ENCODE measurements at regions not wholly inside any gene's neighbourhood (a gene's known extent, or its start where the extent isn't known, plus 50 kb on each side); places are given as distances from the start of the nearest gene placed in this dataset.

DNA sequence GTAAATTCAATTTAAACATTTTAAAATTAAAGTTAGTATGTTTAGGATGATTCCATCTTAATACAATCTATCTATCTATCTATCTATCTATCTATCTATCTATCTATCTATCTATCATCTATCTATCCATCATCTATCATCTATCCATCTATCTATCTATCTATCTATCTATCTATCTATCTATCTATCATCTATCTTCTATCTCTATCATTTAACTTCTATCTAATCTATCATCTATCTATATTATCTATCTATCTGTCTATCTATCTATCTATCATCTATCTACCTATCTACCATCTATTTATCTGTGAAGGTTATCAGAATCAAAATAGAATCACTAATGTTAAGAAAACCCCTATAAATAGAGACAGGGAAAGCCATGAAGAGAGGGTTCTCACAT, 78.3 kb downstream of the RAMP3 start:
- TF ChIP-seq PRRX2 (CRISPR knock-in tag; IDR thresholded peaks at IDR 0.05) (no peak), GABPB1 (CRISPR knock-in tag; IDR thresholded peaks at IDR 0.05) (no peak), ESRRA (CRISPR knock-in tag; IDR thresholded peaks at IDR 0.05; ENCODE audit: borderline replicate concordance) (no peak), NFYB (CRISPR knock-in tag; conservative IDR thresholded peaks at IDR 0.05; ENCODE audit: low read depth) (no peak), RELA (CRISPR knock-in tag; IDR thresholded peaks at IDR 0.05; ENCODE audit: borderline replicate concordance) (no peak), IRF2 (CRISPR knock-in tag; IDR thresholded peaks at IDR 0.05; ENCODE audit: borderline replicate concordance, low read depth) (no peak)
- TF ChIP-seq, protein P1, sequence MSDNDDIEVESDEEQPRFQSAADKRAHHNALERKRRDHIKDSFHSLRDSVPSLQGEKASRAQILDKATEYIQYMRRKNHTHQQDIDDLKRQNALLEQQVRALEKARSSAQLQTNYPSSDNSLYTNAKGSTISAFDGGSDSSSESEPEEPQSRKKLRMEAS (CRISPR knock-in tag; IDR thresholded peaks at IDR 0.05) = no peak
- TF ChIP-seq, protein P2, sequence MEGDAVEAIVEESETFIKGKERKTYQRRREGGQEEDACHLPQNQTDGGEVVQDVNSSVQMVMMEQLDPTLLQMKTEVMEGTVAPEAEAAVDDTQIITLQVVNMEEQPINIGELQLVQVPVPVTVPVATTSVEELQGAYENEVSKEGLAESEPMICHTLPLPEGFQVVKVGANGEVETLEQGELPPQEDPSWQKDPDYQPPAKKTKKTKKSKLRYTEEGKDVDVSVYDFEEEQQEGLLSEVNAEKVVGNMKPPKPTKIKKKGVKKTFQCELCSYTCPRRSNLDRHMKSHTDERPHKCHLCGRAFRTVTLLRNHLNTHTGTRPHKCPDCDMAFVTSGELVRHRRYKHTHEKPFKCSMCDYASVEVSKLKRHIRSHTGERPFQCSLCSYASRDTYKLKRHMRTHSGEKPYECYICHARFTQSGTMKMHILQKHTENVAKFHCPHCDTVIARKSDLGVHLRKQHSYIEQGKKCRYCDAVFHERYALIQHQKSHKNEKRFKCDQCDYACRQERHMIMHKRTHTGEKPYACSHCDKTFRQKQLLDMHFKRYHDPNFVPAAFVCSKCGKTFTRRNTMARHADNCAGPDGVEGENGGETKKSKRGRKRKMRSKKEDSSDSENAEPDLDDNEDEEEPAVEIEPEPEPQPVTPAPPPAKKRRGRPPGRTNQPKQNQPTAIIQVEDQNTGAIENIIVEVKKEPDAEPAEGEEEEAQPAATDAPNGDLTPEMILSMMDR (IDR thresholded peaks at IDR 0.05) = no peak
- TF ChIP-seq, protein P3, sequence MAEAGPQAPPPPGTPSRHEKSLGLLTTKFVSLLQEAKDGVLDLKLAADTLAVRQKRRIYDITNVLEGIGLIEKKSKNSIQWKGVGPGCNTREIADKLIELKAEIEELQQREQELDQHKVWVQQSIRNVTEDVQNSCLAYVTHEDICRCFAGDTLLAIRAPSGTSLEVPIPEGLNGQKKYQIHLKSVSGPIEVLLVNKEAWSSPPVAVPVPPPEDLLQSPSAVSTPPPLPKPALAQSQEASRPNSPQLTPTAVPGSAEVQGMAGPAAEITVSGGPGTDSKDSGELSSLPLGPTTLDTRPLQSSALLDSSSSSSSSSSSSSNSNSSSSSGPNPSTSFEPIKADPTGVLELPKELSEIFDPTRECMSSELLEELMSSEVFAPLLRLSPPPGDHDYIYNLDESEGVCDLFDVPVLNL (CRISPR knock-in tag; IDR thresholded peaks at IDR 0.05; ENCODE audit: borderline replicate concordance, low read depth) = no peak
- TF ChIP-seq, protein P4, sequence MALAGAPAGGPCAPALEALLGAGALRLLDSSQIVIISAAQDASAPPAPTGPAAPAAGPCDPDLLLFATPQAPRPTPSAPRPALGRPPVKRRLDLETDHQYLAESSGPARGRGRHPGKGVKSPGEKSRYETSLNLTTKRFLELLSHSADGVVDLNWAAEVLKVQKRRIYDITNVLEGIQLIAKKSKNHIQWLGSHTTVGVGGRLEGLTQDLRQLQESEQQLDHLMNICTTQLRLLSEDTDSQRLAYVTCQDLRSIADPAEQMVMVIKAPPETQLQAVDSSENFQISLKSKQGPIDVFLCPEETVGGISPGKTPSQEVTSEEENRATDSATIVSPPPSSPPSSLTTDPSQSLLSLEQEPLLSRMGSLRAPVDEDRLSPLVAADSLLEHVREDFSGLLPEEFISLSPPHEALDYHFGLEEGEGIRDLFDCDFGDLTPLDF (CRISPR knock-in tag; IDR thresholded peaks at IDR 0.05) = no peak

All from WTC11 (cell line).